ENCODE measurements at regions not wholly inside any gene's neighbourhood (a gene's known extent, or its start where the extent isn't known, plus 50 kb on each side); places are given as distances from the start of the nearest gene placed in this dataset.

DNA sequence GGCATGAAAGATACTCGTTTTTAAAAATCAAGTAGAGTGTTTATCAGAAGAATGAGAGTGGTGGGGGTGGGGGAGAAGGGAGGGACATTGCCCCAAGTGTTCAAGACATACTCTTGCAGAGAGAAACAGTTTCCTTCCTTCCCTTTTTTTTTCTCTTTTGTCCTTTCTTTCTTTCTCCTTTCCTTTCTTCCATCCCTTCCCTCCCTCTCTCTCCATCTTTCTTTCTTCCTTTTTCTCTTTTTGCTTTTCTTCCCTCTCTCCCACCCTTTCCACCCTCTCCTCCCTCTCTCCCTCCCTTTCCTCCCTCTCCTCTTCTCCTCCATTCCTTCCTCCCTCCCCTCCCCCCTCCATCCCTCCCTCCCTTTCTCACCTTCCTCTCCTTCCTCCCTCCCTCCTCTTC, 478.3 kb upstream of the EDIL3 start:
- TF ChIP-seq, protein P1, sequence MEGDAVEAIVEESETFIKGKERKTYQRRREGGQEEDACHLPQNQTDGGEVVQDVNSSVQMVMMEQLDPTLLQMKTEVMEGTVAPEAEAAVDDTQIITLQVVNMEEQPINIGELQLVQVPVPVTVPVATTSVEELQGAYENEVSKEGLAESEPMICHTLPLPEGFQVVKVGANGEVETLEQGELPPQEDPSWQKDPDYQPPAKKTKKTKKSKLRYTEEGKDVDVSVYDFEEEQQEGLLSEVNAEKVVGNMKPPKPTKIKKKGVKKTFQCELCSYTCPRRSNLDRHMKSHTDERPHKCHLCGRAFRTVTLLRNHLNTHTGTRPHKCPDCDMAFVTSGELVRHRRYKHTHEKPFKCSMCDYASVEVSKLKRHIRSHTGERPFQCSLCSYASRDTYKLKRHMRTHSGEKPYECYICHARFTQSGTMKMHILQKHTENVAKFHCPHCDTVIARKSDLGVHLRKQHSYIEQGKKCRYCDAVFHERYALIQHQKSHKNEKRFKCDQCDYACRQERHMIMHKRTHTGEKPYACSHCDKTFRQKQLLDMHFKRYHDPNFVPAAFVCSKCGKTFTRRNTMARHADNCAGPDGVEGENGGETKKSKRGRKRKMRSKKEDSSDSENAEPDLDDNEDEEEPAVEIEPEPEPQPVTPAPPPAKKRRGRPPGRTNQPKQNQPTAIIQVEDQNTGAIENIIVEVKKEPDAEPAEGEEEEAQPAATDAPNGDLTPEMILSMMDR (IDR thresholded peaks at IDR 0.05; ENCODE audit: control insufficient read depth, extremely low read depth, insufficient read depth), result no peak
- H3K4me3 ChIP-seq (ENCODE audit: low read depth, low read length), result no peak overlapping the region
- no peak for DNase-seq (ENCODE audit: low read depth)

DNA sequence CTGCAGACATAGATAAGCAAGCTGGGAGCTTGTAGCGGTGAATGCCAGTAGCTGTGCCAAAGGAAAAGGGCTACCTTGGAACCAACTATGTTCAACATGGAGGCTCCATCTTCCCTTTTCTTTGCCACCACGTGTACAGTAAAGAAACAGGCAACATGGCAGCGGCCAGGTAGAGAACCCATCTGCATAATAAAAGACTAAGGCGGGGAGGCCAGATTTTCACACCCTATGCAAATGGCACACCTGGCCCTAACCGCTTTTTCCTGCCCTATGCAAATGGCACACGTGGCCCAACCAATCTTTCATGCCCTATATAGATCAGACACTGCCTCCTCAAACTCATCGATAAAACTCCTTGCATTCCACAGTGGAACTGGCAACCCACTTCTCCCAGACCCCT, 477.5 kb upstream of the EDIL3 start:
- no peak overlapping the region for H3K4me3 ChIP-seq (ENCODE audit: low read depth, low read length)
- TF ChIP-seq, protein P1 (IDR thresholded peaks at IDR 0.05; ENCODE audit: control insufficient read depth, extremely low read depth, insufficient read depth), result no peak
- no peak for DNase-seq (ENCODE audit: low read depth)

DNA sequence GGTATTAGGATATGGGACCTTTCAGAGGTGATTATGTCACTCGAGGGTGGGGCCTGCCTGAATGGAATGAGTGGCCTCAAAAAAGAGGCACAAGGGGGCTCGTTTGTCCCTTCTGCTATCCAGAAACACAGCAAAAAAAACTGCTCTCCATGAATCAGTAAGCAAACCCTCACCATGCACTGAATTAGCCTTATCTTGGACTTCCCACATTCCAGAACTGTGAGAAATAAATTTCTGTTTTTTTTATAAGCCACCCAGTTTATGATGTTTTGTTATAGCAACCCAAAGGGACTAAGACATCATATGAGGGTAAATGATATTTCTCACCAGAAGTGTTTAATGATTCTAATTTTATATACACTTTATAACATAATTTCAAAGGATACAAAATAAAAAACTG, 476.6 kb upstream of the EDIL3 start:
- H3K4me3 ChIP-seq (ENCODE audit: low read depth, low read length), result no peak overlapping the region
- TF ChIP-seq, protein P1 (IDR thresholded peaks at IDR 0.05; ENCODE audit: control insufficient read depth, extremely low read depth, insufficient read depth), result no peak
- no peak for DNase-seq (ENCODE audit: low read depth)

DNA sequence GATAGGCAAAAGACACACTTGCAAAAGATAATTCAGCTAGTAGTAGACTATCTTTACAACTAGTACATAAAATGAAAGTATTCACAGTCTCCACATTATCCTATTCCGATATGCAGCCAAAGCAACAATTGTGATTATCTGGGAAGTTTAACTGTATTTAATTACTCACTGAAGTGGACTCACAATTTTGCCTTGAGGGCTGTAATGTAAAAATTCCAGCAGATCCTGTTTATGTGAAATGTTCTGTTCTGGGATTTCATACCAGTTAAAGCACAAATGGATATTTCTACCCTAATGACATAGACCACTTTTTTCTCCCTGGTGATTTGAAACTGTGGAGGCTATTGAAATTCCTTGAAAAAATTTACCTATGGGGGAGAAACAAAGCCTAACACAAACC, 474.4 kb upstream of the EDIL3 start:
- TF ChIP-seq, protein P1 (IDR thresholded peaks at IDR 0.05; ENCODE audit: control insufficient read depth, extremely low read depth, insufficient read depth), result no peak
- no peak overlapping the region for H3K4me3 ChIP-seq (ENCODE audit: low read depth, low read length)
- no peak for DNase-seq (ENCODE audit: low read depth)

DNA sequence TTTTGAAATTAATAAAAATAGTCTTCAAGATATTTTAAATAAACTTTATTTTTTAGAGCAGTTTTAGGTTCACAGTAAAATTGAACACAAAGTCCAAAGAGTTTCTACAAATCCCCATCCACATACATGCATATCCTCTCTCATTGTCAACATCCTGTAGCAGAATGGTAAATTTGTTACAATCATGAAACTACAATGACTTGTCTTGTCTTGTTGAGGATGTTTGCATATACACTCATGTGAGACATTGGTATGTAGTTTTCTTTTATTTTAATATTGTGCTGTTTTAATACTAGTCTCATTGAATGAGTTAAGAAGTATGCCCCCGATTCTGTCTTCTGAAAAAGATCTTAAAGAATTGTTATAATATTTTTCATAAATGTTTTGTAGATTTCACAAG, 447.0 kb upstream of the EDIL3 start:
- TF ChIP-seq, protein P1 (IDR thresholded peaks at IDR 0.05; ENCODE audit: control insufficient read depth, extremely low read depth, insufficient read depth), result no peak
- no peak overlapping the region for H3K4me3 ChIP-seq (ENCODE audit: low read depth, low read length)
- DNase-seq (ENCODE audit: low read depth), result no peak

DNA sequence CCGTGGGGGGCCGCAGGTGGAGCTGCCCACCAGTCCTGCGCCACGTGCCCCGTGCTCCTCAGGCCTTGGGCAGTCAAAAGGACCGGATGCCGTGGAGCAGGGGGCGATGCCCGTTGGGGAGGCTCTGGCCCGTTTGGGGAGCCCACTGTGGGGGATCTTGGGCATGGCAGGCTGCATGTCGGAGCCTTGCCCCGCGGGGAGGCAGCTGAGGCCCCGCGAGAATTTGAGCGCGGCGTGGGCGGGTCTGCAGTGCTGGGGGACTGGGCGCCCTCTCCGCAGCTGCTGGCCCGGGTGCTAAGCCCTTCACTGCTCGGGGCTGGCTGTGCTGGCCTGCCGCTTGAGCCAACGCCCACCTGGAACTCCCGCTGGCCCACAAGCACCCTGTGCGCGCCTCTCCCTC, 445.6 kb upstream of the EDIL3 start:
- TF ChIP-seq, protein P1 (IDR thresholded peaks at IDR 0.05; ENCODE audit: control insufficient read depth, extremely low read depth, insufficient read depth), result no peak

DNA sequence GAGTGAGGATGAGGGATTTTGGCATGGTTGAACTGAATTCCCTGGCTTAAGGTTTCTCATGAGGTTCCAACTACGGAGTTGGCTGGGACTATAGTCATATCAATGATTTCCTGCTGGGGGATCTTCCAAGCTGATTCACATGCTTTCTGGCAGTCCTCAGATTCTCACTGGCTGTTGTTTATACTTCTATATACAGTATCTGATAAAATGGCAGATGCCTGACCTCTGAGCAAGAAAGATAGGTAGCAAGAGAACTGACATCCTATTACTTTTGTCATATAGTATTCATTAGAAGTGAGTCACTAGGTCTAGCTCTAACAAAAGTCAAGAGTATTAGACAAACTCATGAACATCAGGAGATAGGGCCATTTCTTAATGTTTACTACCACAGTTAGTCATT, 440.9 kb upstream of the EDIL3 start:
- no peak overlapping the region for H3K4me3 ChIP-seq (ENCODE audit: low read depth, low read length)
- DNase-seq (ENCODE audit: low read depth), result no peak
- TF ChIP-seq, protein P1 (IDR thresholded peaks at IDR 0.05; ENCODE audit: control insufficient read depth, extremely low read depth, insufficient read depth), result no peak

More for the DNA sequence above, 445.6 kb upstream of the EDIL3 start:
- DNase-seq (ENCODE audit: low read depth), result no peak
- H3K4me3 ChIP-seq (ENCODE audit: low read depth, low read length), result no peak overlapping the region
